HEK293 (cell line): ENCODE measurements at regions not wholly inside any gene's neighbourhood (a gene's known extent, or its start where the extent isn't known, plus 50 kb on each side); places are given as distances from the start of the nearest gene placed in this dataset.

Experiments used
- ATF2 ChIP-seq: fragments of 450-650 bp; formaldehyde crosslinking; IDR thresholded peaks from 2 replicates; pipeline ENCODE4 v1.5.1; 2016; ENCODE audit warnings: missing biosample characterization, missing genetic modification characterization, low read depth
- MEIS1 ChIP-seq: sonication (generic); formaldehyde crosslinking; IDR thresholded peaks from 2 replicates; pipeline ENCODE4 v1.8.1; 2022; ENCODE audit warnings: missing genetic modification reagents, mild to moderate bottlenecking, borderline replicate concordance
- PRDM10 ChIP-seq: fragments of 450-650 bp; formaldehyde crosslinking; IDR thresholded peaks from 2 replicates; pipeline ENCODE4 v1.5.1; 2016; ENCODE audit warnings: missing biosample characterization, missing genetic modification characterization
- YY1 ChIP-seq: fragments of 450-650 bp; formaldehyde crosslinking; IDR thresholded peaks from 2 replicates; pipeline ENCODE4 v1.5.1; 2018; ENCODE audit warnings: missing biosample characterization, missing genetic modification characterization
- ZBTB20 ChIP-seq: fragments of 450-650 bp; formaldehyde crosslinking; IDR thresholded peaks from 2 replicates; pipeline ENCODE4 v1.5.1; 2016; ENCODE audit warnings: missing biosample characterization, missing genetic modification characterization
- ZNF274 ChIP-seq, 2 experiments: fragments of 200-500 bp in 1 of 2; fragments of 450-650 bp in 1 of 2; sonication (Bioruptor generic) in 1 of 2; formaldehyde crosslinking in 1 of 2; IDR thresholded peaks; 2 replicates each; pipeline versions ENCODE4 v1.5.1 to v1.6.1; 2014 to 2016; ENCODE audit warnings: borderline replicate concordance in 1 of 2, inconsistent platforms in 1 of 2, low read length in 1 of 2, missing biosample characterization in 1 of 2, missing genetic modification characterization in 1 of 2
- ZNF549 ChIP-seq: fragments of 450-650 bp; IDR thresholded peaks from 2 replicates; pipeline ENCODE4 v1.5.1; 2018; ENCODE audit warnings: missing biosample characterization, missing genetic modification characterization, mild to moderate bottlenecking, inconsistent platforms, moderate library complexity
- ZNF645 ChIP-seq: fragments of 450-650 bp; formaldehyde crosslinking; IDR thresholded peaks from 2 replicates; pipeline ENCODE4; 2016; ENCODE audit warnings: missing biosample characterization, missing genetic modification characterization
- TF ChIP-seq, protein P1 (sequence below): fragments of 450-650 bp; formaldehyde crosslinking; IDR thresholded peaks from 2 replicates; pipeline ENCODE4 v1.5.1; 2016; ENCODE audit warnings: missing biosample characterization, missing genetic modification characterization
- TF ChIP-seq, protein P2 (sequence below): fragments of 450-650 bp; formaldehyde crosslinking; IDR thresholded peaks from 2 replicates; pipeline ENCODE4 v1.5.1; 2016; ENCODE audit warnings: missing biosample characterization, missing genetic modification characterization
- TF ChIP-seq, protein P3 (sequence below): fragments of 450-650 bp; formaldehyde crosslinking; IDR thresholded peaks from 2 replicates; pipeline ENCODE4 v1.5.1; 2016; ENCODE audit warnings: missing biosample characterization, missing genetic modification characterization

DNA sequence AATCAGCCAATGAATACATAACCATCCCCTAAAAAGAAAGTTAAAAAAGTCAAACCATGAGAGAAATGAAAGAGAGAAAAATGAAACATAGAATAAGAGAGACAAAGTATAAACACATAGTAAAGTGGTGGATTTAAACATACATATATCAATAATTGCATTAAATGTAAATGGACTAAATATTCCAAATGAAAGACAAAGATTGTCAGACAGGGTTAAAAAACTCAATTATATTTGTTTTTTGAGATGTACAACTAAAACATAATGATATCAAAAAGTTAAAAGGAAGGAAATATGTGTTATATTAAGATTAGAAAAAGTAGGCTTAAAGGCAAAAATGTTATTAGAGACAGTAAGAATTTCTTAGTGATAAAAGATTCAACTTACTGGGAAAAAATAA is 83.8 kb upstream of the CELF4 start:
- TF ChIP-seq, protein P1, sequence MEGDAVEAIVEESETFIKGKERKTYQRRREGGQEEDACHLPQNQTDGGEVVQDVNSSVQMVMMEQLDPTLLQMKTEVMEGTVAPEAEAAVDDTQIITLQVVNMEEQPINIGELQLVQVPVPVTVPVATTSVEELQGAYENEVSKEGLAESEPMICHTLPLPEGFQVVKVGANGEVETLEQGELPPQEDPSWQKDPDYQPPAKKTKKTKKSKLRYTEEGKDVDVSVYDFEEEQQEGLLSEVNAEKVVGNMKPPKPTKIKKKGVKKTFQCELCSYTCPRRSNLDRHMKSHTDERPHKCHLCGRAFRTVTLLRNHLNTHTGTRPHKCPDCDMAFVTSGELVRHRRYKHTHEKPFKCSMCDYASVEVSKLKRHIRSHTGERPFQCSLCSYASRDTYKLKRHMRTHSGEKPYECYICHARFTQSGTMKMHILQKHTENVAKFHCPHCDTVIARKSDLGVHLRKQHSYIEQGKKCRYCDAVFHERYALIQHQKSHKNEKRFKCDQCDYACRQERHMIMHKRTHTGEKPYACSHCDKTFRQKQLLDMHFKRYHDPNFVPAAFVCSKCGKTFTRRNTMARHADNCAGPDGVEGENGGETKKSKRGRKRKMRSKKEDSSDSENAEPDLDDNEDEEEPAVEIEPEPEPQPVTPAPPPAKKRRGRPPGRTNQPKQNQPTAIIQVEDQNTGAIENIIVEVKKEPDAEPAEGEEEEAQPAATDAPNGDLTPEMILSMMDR (tag by site-specific recombination): no peak
- TF ChIP-seq ZNF645 (tag by site-specific recombination) (no peak), ZBTB20 (no peak), ATF2 (tag by site-specific recombination) (no peak), PRDM10 (no peak), MEIS1 (no peak), ZNF274 (IDR thresholded peaks at IDR 0.05; ENCODE audit: low read length) (no peak), ZNF274 (tag by site-specific recombination; IDR thresholded peaks at IDR 0.05; ENCODE audit: borderline replicate concordance) (no peak), YY1 (tag by site-specific recombination) (no peak), ZNF549 (no peak)
- TF ChIP-seq, protein P2, sequence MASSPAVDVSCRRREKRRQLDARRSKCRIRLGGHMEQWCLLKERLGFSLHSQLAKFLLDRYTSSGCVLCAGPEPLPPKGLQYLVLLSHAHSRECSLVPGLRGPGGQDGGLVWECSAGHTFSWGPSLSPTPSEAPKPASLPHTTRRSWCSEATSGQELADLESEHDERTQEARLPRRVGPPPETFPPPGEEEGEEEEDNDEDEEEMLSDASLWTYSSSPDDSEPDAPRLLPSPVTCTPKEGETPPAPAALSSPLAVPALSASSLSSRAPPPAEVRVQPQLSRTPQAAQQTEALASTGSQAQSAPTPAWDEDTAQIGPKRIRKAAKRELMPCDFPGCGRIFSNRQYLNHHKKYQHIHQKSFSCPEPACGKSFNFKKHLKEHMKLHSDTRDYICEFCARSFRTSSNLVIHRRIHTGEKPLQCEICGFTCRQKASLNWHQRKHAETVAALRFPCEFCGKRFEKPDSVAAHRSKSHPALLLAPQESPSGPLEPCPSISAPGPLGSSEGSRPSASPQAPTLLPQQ: no peak
- TF ChIP-seq, protein P3, sequence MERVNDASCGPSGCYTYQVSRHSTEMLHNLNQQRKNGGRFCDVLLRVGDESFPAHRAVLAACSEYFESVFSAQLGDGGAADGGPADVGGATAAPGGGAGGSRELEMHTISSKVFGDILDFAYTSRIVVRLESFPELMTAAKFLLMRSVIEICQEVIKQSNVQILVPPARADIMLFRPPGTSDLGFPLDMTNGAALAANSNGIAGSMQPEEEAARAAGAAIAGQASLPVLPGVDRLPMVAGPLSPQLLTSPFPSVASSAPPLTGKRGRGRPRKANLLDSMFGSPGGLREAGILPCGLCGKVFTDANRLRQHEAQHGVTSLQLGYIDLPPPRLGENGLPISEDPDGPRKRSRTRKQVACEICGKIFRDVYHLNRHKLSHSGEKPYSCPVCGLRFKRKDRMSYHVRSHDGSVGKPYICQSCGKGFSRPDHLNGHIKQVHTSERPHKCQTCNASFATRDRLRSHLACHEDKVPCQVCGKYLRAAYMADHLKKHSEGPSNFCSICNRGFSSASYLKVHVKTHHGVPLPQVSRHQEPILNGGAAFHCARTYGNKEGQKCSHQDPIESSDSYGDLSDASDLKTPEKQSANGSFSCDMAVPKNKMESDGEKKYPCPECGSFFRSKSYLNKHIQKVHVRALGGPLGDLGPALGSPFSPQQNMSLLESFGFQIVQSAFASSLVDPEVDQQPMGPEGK: no peak
